HS-27A (cell line): ENCODE measurements at regions not wholly inside any gene's neighbourhood (a gene's known extent, or its start where the extent isn't known, plus 50 kb on each side); places are given as distances from the start of the nearest gene placed in this dataset.

Experiments
- DNase-seq: peaks from one replicate; pipeline ENCODE4 v3.0.0-alpha.2; 2012; ENCODE audit warnings: low read depth, missing footprints

DNA sequence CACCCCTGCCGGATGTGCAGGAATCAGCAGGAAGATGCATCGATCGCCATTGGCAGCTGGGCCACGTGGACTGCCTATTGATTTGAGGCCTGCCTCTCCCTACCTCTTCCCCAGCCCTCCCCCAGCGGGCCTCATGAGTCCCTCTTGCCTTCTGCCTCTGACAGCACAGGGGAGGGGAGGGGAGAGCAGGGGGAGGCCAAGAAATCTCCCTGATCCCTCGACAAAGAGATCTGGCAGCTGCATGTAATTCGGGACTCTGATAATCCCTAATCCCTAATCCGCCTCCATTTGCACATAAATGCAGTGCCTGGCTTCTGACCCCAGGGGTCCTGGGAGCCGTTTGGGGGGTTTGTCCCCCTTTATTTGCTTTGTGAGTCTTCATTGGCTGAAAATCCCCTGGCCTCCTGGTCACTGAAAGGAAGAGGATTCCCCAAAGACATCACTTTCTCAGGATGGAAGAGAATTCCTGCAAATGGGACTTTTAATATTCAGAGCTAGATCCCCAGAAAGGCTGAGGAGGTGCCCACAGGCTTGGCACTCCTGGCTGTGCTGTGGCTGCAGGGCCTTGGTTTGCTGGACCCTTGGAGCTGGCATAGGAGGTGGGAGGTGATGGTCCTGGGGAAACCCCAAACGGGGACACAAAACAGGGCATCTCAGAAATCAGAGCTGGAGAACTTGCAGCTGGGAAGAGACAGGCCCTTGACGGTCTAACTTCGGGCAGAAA lies 239.4 kb upstream of the POU3F1 start:
- DNase-seq, result no peak

DNA sequence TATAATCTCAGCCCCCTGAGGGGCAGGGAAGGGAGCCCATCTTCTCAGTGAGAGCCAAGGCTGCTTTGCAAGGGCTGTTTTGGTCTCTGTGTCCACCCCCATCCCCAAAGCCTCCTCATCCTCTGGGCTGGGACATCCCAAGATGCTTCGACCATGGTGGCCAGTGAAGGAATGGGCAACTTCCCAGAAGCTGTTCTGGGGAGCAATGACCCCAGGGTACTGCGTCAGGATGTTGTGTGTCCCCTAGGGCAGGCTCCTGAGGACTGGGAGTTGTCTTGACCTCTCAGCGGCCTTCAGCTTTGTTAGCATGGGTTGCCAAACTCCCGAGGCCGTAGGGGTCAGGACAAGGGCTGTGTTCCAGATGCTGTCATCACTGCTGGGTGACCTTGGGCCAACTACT lies 238.4 kb upstream of the POU3F1 start:
- no peak for DNase-seq

DNA sequence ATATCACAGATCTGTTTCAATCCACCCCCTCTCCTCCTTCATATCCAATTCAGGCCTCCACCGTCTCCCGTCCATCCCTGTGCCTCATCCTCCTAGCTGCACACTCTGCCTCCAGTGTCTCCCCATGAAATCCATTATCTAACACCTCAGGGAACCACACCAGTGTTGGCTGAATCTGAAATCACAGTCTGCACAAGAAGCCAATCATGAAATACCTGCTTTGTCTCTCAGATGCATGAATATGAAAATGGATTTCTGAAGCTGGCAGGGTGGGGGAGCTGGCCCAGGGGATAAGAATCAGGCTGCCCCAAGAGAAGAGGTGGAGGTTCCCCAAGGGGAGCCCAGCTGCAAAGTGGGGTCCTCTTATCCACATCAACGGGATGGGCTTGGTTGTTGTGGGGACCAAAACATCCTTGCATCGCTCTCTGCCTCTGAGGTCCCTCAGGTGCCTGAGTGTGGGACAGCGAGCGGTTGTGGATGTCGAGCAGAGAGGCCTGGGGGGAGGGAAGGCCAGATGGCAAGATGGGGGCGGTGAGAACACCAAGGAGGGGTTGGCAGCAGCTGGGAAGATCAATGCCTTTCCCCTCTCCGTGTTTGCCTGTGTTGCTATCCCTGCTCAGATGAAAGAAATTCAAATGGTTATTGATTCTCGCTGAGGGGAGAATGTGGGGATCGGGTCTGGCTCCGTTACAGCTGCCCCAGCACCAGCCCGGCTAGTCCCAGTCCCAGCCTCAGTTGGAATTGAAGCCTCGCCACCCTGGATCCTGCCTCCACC lies 237.3 kb upstream of the POU3F1 start:
- DNase-seq, result no peak

DNA sequence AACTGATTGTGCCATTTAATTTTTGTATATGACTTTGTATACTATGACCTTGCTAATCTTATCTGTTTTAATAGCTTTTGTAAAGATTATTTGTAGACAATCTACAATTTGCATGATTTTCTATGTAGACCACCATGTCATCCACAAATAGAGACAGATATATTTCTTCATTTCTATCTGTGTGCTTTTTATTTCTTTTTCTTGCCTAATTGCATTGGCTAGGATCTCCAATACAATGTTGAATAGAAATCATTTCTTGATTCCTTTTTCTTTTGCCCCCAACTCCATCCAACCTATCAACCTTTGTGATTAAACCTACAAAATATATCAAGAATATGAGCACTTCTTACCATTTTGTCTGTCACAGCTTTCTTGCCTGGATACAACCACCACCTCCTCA lies 232.6 kb upstream of the POU3F1 start:
- DNase-seq, result no peak

DNA sequence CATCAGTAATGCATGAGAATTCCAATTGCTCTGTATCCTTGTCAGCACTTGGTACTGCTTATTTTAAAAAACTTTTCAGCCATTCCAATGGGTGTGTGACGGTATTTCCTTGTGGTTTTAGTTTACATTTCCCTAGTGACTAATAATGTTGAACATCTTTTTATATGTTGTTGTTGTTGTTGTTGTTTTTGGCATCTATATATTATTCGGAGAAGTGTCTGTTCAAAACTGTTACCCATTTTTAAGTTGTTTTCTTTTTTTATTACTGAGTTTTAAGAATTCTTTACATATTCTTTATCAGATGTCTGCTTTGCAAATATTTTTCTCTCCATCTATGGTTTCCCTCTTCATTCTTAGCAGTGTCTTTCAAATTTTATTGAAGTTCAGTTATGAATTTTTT lies 231.1 kb upstream of the POU3F1 start:
- no peak for DNase-seq

DNA sequence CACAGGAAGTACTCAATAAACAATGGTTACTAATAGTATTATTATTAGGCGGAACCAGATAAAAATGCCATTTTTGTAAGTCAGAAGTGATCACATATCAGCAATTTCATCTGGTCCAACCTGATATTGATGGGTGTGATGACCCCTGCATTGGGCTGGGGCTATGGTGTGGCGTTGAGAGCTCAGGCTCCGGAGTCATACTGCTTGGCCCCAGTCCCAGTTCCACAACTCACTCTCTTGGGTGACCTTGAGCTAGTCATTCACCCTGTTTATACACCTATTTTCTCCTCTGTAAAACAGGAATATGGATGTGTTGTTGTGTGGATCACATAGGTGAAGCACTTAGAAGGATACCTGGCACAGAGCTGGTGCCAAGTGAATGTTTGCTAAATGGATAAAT lies 229.4 kb upstream of the POU3F1 start:
- DNase-seq, result no peak

DNA sequence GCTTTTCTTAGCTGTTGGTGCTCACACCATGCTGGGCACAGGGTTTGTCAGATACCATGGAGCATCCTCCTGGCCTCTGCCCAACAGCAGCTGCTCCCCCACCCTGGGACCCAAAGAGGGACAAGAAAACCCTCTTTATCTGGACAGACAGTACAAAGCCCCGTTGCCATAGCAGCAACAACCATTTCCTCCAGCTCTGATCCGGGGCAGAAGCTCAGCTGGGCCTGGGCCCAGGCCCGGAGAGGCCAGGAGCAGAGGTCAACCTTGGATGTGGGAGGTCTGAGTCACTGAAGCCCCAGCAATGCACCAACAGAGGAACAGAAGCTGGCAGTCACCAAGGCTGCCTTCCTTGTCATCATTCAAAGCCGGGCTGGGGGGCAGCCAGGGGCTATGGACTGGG lies 228.4 kb upstream of the POU3F1 start:
- no peak for DNase-seq

DNA sequence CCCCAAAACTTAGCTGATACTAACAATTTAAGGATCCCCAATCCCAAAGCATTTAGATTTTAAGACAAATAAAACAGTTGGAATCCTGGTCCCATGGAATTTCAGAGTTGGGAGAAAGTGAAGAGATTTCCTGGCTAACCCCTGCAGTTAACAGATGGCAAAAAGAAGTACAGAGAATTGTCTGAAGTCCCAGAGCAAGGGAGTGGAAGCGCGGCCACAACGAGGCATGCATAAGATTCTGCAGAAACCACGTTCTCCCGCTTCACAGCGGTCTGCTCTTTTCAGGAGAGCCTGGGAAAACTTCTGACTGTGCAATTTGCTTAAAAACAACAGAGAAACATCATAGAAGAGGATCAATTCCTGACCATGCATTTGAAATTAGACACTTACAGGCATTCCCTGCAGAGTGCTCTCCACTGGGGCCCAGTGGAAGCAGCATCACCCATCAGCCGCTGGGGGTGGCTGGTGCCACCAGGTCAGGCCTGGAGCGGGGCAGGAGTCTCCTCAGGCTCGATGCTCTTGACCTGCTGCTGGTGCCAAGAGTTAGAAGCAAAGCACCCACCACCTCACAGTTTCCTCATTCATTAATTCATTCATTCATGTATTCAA lies 226.7 kb upstream of the POU3F1 start:
- no peak for DNase-seq

DNA sequence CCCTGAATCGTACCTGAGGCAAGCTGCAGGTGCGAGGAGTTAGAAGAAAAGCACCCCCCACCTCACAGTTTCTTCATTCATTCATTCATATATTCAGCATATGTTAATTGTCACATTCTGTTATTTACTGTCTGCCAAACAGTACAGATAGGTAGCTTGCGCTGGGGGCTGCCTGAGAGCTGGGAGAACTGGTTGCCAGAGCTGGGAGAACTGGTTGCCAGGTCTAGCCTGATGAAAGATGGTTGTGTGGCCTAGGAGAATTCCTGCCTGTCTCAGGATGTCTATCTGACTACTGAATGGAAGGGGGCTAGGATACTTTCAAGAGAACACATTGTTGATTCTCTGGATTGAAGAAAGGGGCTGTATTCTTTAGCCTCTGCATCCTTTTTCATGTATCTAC lies 225.9 kb upstream of the POU3F1 start:
- DNase-seq, result no peak

DNA sequence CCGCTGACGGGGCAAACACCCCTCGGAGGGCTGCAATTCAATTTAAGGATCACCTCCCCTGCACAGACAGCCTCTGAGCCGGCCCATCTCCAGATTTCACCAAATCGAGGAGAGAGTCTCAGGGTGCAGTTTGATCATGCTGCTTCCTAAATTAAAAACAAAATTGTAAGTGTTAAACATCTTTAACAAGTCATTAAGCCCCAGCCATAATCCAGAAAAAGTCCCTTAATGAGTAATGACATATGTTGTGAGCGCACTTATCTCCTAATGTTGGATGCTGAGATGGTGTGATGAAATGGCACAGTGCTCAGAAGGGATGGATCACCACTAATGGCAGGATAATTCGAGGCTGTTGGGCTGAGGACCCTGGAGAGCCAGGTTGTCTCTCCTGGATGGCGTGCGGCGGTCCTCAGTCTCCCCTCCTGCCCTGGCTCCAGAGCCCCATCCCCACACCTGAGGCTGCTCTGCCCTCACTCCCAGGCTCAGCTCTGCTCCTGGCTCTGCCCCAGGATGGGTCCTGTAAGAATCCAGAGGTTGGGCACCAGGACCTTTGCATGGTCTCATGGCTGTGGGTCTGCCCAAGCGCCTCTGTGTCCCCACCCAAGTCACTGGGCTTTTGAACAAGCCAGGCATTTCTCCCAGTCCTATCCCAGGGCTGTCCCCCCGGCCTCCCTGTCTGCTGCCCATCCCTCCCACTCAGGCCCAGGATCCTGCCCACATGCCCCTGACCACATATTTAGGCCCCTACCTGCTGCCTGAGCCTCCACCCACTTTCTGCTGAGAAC lies 224.4 kb upstream of the POU3F1 start:
- no peak for DNase-seq

DNA sequence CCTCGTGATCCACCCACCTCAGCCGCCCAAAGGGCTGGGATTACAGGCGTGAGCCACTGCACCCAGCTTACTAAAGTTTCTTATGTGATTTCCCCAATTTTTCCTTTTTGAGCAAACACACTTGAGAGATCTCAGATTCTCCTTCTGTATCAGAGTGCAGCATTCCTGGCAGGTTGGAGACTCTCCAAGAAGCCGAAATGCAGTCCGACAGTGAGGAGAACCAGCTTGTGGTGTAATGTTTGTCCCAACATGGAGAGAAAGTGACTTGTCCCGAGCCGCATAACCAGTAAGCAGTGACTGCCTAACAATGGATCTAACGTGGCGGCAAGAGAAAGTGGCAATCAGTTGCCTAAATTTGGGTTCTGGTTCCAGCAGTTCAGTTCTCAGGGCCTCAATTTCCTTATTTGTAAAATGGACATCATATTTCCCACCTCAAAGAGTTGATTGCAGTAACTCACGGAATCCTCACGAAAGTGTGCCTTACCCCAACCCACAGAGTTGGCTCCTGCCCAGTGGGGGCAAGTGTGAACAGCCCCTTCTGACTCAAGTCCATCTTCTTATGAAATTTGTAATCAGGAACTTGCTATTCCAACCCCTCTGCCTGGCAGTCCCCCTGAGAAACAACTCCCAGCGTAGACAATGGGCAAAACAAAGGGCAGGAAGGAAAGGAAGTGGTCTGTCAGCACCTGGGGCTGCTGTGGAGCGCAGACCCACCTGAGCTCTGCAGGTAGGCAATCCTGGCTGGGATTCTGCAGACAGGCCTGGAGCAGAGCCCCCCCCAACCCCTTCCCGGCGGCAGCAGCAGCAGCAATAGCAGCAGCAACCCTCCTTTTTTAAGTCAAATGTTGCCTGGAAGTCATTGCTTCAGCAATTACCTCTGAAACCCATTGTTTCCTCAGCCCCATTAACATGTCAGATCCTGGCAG lies 223.6 kb upstream of the POU3F1 start:
- no peak for DNase-seq

DNA sequence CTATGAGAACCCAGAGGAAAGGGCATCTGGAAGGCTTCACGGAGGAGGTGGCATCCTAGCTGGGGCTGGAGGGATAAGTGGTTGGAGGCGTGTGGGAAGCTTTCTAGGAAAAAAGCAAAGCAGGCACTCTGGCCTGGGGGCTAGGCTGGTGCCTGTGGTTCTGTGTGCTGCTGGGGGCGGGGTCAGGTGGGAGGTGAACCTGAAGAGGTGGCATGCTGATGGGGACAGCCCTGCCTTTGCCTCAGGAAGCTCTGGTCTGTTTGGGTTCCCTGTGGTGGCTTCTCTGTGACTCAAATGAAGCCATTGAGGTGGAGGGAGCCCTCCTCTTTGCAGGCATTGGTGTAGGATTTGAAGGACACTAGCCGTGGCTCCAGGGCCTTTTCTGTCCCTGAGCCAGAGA lies 221.6 kb upstream of the POU3F1 start:
- no peak for DNase-seq

DNA sequence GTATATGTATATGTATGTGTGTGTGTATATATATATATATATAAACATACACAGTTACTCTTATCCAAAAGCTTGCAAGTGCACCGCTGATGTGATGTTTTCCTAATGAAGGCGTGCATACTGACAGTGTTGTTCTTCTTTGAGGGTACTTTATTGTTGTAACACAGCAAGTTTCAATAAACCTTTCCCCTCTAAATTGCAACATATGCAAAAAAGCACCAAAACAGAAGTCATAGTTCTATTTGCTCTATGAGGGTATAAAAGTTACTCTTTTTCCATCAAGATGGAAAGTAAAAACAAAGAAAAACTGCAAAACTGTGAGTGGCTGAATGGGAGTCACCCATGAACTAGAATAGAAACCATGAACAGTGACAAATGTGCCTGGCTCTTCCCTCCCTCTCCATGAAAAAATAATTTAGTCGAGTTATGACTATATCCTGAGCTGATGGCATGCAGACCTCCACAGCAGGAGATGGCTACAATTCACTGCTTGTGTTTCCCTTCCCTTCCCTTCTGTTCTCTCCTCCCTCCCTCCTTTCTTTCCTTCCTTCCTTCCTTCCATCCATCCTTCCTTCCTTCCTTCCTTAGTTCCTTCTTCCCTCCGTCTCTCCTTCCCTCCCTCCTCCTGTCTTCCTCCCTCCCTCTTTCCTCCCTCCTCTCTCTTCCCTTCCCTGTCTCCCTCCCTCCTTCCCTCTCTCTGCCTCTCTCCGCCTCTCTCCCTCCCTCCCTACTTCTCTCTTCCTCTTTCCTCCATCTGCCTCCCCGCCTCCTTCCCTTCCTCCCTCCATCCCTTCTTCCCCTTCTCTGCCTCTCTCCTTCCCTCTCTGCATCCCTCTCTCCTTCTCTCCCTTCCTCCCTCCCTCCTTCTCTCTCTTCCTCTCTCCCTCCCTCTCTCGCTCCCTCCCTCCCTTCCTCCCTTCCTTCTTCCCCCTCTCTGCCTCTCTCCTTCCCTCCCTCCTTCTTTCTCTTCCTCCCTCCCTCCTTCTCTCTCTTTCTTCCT lies 220.7 kb upstream of the POU3F1 start:
- DNase-seq, result no peak

DNA sequence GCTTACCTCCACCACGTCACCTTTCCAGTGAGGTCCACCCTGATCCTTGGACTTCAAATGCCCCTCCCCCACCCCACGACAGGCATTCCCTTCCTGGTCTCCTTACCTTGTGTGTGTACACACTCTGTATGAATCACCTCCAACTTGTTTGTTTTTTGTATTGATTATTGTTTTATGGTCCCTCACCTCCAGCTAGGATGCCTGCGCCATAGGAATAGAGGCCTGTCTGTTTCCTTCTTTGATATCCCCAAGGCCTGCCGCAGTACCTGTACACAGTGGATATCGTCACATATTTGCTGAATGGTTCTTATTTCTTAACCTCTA lies 219.6 kb upstream of the POU3F1 start:
- no peak for DNase-seq

DNA sequence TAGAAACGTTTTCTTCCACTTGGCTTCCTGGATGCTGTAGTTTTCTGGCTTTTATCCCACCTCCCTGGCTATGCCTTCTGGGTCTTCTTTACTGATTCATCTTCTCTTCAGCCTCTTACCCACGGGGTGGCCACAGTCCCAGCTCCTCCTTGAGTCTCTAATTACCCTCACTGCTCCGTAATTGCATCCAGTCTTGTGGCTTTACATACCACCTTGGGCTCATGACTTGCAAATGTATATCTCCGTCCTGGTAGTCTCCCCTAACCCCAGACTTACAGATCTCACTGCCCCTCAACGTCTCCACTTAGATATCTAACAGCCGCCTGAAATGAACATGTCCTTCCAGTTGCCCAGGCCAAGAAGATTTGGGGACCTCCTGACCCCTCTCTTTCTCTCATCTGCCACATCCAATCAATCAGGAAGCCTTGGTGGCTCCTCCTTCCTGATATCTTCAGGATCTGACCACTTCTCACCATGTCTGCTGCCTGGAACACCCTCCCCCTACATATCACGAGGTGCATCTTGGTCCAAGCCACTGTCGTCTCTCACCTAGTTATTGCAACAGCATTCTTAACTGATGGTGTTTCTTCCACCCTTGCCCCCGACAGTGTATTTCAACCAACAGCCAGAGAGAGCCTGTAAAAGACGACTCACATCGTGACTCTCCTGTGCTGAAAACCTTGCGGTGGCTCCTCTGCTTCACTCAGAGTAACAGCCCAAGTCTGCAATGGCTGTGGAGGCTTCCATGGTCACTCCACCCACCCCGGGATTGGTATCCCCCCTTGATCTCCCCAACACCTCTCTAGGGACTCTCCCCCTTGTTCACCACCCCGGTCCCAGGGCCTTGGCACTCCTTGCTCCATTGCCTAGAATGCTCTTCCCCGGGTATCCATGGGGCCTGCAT lies 219.0 kb upstream of the POU3F1 start:
- DNase-seq, result no peak

DNA sequence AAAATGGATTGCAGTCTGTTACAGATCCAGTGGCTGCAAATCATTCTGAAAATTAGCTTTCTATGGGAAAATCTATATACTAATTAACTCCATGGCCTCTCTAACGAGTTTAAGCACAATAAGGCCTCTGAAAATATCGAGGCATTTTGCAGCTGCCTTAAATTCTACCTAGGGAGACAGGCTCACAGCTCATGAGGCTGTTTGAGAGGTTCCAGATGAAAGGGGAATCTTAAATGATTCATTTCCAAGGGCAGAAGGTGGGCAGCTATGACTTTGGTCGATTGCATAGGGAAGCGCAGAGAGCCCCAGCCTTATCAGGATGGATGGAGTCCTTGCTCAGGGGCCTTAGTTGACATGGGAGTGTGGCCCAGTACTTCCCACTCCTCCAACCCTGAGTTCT lies 216.8 kb upstream of the POU3F1 start:
- no peak for DNase-seq

DNA sequence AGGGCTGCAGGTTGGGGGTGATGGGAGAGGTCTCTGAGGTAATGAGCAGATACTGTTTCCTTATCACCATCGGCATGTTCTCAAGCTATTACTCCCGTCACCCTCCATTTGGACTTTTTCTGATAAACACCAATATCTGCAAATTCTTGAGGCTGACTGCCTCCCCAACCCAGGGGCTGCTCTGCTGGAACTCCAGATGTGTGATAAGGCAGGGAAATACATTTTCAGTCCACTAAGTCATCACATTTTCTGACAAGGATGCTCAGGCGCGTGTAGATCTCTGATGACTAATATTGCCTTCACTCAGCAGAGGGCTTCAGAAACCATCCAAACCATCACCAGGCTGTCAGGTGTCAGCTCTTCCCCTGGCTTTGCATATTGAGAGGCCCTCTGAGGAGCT lies 215.0 kb upstream of the POU3F1 start:
- DNase-seq, result no peak

DNA sequence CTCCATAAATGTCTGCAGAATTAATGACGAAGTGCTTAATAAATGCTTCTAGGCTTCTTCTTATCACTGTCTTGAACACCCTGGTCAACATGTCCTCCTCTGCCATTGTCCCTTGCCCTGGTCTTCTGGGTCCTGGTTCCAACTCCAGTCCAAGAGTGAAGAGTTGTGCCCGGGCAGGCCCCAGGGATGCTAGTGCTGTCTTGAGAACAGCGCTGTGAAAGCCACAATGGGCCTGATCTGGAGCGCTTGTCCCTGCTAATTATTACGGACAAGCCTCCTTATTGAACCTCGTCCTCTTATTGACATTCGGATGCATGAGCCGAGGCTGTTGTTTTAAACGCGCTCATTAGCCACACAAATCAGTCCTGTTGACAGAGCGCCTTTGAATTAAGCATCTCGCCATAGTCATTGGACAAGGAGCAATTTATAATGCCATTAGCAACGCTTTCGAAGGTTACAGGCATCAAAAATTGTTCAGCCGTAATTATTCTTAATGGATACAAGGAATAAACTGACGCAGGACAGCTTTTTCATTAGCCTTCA lies 211.6 kb upstream of the POU3F1 start:
- DNase-seq, result no peak

DNA sequence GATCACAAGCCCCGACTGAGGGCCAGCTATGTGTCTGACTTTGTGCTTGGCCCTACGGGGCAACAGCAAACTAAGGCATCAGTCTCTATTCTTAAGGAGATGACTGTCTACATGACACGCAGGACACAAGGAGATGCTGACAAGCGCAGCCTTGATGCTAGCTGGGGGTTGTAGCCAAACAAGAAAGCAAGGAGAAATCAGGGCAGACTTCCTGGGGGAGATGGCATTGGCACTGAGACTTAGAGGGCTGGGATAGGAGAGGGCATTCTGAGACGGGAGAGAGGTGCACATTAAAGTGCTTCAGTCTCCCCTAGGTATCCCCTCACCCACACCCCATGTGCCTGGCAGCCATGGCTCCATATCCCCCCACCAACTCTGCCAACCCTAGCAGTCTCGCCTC lies 210.8 kb upstream of the POU3F1 start:
- no peak for DNase-seq
